K562 (cell line): ENCODE measurements at regions not wholly inside any gene's neighbourhood (a gene's known extent, or its start where the extent isn't known, plus 50 kb on each side); places are given as distances from the start of the nearest gene placed in this dataset.

ENCODE experiments used
- ATAC-seq: fragments of 200-7000 bp; cut with Tn5 transposase; 3 replicates; pipeline ENCODE4 v1.9.1; 2020; ENCODE audit warnings: moderate library complexity
- BruUV-seq: library from RNA; stranded (reverse); fragments of 400-500 nt; replicated peaks from 2 replicates; lab custom pipeline; 2021; lab: Mats Ljungman, UMichigan
- CTCF ChIA-PET: fragments of 300-600 bp; formaldehyde crosslinking; extraction: SDS; loops from one replicate; lab custom pipeline; 2021; ENCODE audit warnings: low intra/inter-chr PET ratio; lab: Yijun Ruan, JAX
- POLR2A ChIA-PET: fragments of 300-600, 350-650 bp; sonication (Branson Sonifier 250); formaldehyde crosslinking; extraction: SDS; loops from one replicate; lab custom pipeline; 2021; ENCODE audit warnings: antibody characterized with exemption, inconsistent platforms; lab: Yijun Ruan, JAX
- DNase-seq, 4 experiments: peaks; one replicate each; pipeline versions ENCODE4 v3.0.0 to v3.0.0-alpha.2; 2011 to 2018; ENCODE audit warnings: low spot score in 3 of 4, mixed read lengths in 3 of 4; ENCODE audit errors: extremely low read depth in 1 of 4
- FAIRE-seq: peaks from 2 replicates; lab custom pipeline; 2011; peaks lifted over from hg19 to GRCh38; lab: Jason Lieb, UNC
- H2AFZ ChIP-seq: 2 replicates; pipeline ENCODE4 v1.6.0; 2011; ENCODE audit warnings: low read depth, low read length, control low read depth, inconsistent platforms
- H3K27ac ChIP-seq: fragments of 200-600 bp; 3 replicates; pipeline ENCODE4 v1.8.0; 2011; ENCODE audit warnings: low read depth, mild to moderate bottlenecking, control low read depth, inconsistent platforms, low read length, moderate library complexity, mixed read lengths; ENCODE audit errors: extremely low read depth
- H3K27me3 ChIP-seq, 2 experiments: fragments of 300-600 bp in 1 of 2; 2 replicates in 1 of 2; 3 replicates in 1 of 2; pipeline versions ENCODE4 v1.6.0 to v1.8.0; 2011; ENCODE audit warnings: inconsistent platforms in 2 of 2, low read length in 2 of 2, mild to moderate bottlenecking in 1 of 2, mixed read lengths in 1 of 2, moderate library complexity in 1 of 2; ENCODE audit not compliant: control insufficient read depth in 2 of 2, insufficient read depth in 2 of 2
- H3K36me3 ChIP-seq: fragments of 300-600 bp; 3 replicates; pipeline ENCODE4 v1.8.0; 2011; ENCODE audit warnings: mild to moderate bottlenecking, low read length, inconsistent platforms; ENCODE audit not compliant: control insufficient read depth, insufficient read depth
- H3K4me1 ChIP-seq, 2 experiments: fragments of 200-600 bp in 1 of 2; replicated peaks in 1 of 2; 2 replicates in 1 of 2; 3 replicates in 1 of 2; pipeline versions ENCODE4 v1.5.1 to v1.8.0; 2011; ENCODE audit warnings: inconsistent platforms in 2 of 2, low read length in 2 of 2, mild to moderate bottlenecking in 1 of 2, mixed read lengths in 1 of 2, moderate library complexity in 1 of 2; ENCODE audit not compliant: control insufficient read depth in 2 of 2, insufficient read depth in 2 of 2
- H3K4me2 ChIP-seq: 2 replicates; pipeline ENCODE4 v1.6.1; 2011; ENCODE audit warnings: low read length, control low read depth, inconsistent platforms, mixed read lengths; ENCODE audit not compliant: insufficient read depth
- H3K4me3 ChIP-seq: fragments of 200-600 bp; sonication (generic), shearing (Covaris generic); 2 replicates; pipeline ENCODE4 v1.5.1; 2016; ENCODE audit warnings: control low read depth, inconsistent platforms
- H3K79me2 ChIP-seq: fragments of 200-600 bp; 3 replicates; pipeline ENCODE4 v1.8.0; 2011; ENCODE audit warnings: low read length, inconsistent platforms; ENCODE audit not compliant: control insufficient read depth, insufficient read depth
- H3K9ac ChIP-seq, 2 experiments: 2 replicates each; pipeline versions ENCODE4 v1.6.0 to v1.6.1; 2011; ENCODE audit warnings: low read depth in 2 of 2, low read length in 2 of 2, control low read depth in 1 of 2, inconsistent platforms in 1 of 2, mild to moderate bottlenecking in 1 of 2, mixed read lengths in 1 of 2; ENCODE audit not compliant: insufficient read depth in 1 of 2
- H3K9me1 ChIP-seq: one replicate; pipeline ENCODE4 v1.6.0; 2011; ENCODE audit warnings: inconsistent platforms, mild to moderate bottlenecking, low read length, moderate library complexity; ENCODE audit not compliant: control insufficient read depth, insufficient read depth
- H3K9me3 ChIP-seq: replicated peaks from 2 replicates; pipeline ENCODE4 v1.5.1; 2011; ENCODE audit warnings: low read depth, low read length, inconsistent platforms; ENCODE audit not compliant: control insufficient read depth, insufficient read depth
- H4K20me1 ChIP-seq: replicated peaks from 2 replicates; pipeline ENCODE4 v1.6.1; 2011; ENCODE audit warnings: low read length, inconsistent platforms, mixed read lengths; ENCODE audit not compliant: control insufficient read depth, insufficient read depth
- DIDO1 ChIP-seq: fragments of 450-650 bp; IDR thresholded peaks from 2 replicates; pipeline ENCODE4 v1.6.1; 2016; ENCODE audit warnings: low read depth, missing biosample characterization, missing genetic modification characterization
- RFX1 ChIP-seq: fragments of 450-650 bp; IDR thresholded peaks from 2 replicates; pipeline ENCODE4 v1.6.1; 2016; ENCODE audit warnings: mild to moderate bottlenecking, moderate library complexity
- SMARCA4 ChIP-seq: fragments of 450-650 bp; IDR thresholded peaks from 2 replicates; pipeline ENCODE4 v1.6.1; 2016
- ZNF3 ChIP-seq: fragments of 250-450 bp; sonication (Bioruptor Pico); IDR thresholded peaks from 2 replicates; pipeline ENCODE4 v1.5.0; 2021; ENCODE audit warnings: mild to moderate bottlenecking, moderate library complexity
- WGBS: fragments of 100-300 bp; shearing (Covaris generic); methylation state at CpG from one replicate; pipeline ENCODE4 v1.1.6; 2016; ENCODE audit warnings: low coverage, mixed read lengths; ENCODE audit not compliant: insufficient coverage; ENCODE audit errors: missing lambda C conversion rate; 5-methylcytosine and 5-hydroxymethylcytosine counted together
- in situ Hi-C: fragments of 300-500 bp; cut with MboI; formaldehyde crosslinking; loops from 4 replicates; pipeline ENCODE4 v1.15.0; 2018; ENCODE audit warnings: inconsistent platforms, mixed read lengths
- intact Hi-C: fragments of 100-400 bp; cut with micrococcal nuclease; formaldehyde crosslinking; loops from 2 replicates; pipeline ENCODE4 v1.14.2; 2022
- TF ChIP-seq, protein P1 (sequence below): sonication (generic); formaldehyde crosslinking; IDR thresholded peaks from 2 replicates; pipeline ENCODE4 v1.5.0; 2020; ENCODE audit warnings: missing genetic modification reagents
- TF ChIP-seq, protein P2 (sequence below): fragments of 450-650 bp; IDR thresholded peaks from 2 replicates; pipeline ENCODE4 v1.6.1; 2016; ENCODE audit warnings: low read depth

DNA sequence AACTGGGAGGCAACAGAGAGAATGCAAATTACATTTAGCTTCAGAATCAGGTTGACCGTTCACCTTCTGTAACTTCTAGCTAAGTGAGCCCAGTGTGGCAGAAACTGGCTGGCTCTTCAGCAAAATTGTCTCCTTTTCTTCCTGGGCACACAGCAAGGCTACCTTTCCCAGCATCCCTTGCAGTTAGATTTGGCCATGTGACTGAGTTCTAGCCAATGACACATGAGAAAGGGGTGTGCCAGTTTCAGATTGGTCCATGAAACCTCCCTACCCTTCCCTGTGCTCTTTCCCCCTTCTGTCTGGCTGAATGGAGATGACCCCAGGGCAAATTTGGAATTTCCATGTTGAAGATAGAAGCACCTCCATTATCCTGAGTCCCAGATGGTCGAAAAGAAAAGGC lies 72.5 kb upstream of the SMIM23 start:
- Histone ChIP-seq H3K79me2 (no peaks in the 10 kb centered on the region), H3K4me3 (no peak overlapping the region), H3K9me3 (no peaks in the 10 kb centered on the region), H2AFZ (no peak overlapping the region)
- ChIA-PET POLR2A (interaction anchor here (0.7 kb wide), 1 partner anchor 461 kb away, joined by 4 read pairs; no protein-coding TSS in a partner anchor), CTCF (no interaction called here)
- in situ Hi-C loops: no loop called here
- BruUV-seq: no TSS peak
- DNase-seq: no peak
- TF ChIP-seq RFX1 (no peak), ZNF3 (CRISPR knock-in tag) (no peak), DIDO1 (tag) (no peak), SMARCA4 (no peak)
- TF ChIP-seq, protein P1, sequence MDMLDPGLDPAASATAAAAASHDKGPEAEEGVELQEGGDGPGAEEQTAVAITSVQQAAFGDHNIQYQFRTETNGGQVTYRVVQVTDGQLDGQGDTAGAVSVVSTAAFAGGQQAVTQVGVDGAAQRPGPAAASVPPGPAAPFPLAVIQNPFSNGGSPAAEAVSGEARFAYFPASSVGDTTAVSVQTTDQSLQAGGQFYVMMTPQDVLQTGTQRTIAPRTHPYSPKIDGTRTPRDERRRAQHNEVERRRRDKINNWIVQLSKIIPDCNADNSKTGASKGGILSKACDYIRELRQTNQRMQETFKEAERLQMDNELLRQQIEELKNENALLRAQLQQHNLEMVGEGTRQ (CRISPR knock-in tag): peak; percentile 43; the same call in 1 of the 2 replicates
- TF ChIP-seq, protein P2, sequence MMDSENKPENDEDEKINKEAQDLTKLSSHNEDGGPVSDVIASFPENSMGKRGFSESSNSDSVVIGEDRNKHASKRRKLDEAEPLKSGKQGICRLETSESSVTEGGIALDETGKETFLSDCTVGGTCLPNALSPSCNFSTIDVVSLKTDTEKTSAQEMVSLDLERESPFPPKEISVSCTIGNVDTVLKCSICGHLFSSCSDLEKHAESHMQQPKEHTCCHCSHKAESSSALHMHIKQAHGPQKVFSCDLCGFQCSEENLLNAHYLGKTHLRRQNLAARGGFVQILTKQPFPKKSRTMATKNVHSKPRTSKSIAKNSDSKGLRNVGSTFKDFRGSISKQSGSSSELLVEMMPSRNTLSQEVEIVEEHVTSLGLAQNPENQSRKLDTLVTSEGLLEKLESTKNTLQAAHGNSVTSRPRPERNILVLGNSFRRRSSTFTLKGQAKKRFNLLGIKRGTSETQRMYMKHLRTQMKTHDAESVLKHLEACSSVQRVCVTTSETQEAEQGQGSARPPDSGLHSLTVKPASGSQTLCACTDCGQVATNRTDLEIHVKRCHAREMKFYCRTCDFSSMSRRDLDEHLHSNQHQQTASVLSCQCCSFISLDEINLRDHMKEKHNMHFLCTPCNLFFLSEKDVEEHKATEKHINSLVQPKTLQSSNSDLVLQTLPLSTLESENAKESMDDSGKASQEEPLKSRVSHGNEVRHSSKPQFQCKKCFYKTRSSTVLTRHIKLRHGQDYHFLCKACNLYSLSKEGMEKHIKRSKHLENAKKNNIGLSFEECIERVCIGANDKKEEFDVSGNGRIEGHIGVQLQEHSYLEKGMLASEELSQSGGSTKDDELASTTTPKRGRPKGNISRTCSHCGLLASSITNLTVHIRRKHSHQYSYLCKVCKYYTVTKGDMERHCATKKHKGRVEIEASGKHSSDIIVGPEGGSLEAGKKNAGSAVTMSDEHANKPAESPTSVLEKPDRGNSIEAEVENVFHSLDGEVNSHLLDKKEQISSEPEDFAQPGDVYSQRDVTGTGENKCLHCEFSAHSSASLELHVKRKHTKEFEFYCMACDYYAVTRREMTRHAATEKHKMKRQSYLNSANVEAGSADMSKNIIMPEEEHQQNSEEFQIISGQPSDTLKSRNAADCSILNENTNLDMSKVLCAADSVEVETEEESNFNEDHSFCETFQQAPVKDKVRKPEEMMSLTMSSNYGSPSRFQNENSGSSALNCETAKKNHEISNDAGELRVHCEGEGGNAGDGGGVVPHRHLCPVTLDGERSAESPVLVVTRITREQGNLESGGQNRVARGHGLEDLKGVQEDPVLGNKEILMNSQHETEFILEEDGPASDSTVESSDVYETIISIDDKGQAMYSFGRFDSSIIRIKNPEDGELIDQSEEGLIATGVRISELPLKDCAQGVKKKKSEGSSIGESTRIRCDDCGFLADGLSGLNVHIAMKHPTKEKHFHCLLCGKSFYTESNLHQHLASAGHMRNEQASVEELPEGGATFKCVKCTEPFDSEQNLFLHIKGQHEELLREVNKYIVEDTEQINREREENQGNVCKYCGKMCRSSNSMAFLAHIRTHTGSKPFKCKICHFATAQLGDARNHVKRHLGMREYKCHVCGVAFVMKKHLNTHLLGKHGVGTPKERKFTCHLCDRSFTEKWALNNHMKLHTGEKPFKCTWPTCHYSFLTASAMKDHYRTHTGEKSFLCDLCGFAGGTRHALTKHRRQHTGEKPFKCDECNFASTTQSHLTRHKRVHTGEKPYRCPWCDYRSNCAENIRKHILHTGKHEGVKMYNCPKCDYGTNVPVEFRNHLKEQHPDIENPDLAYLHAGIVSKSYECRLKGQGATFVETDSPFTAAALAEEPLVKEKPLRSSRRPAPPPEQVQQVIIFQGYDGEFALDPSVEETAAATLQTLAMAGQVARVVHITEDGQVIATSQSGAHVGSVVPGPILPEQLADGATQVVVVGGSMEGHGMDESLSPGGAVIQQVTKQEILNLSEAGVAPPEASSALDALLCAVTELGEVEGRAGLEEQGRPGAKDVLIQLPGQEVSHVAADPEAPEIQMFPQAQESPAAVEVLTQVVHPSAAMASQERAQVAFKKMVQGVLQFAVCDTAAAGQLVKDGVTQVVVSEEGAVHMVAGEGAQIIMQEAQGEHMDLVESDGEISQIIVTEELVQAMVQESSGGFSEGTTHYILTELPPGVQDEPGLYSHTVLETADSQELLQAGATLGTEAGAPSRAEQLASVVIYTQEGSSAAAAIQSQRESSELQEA: no peak
- TF ChIP-seq, all 486 proteins: peak for 1
- Histone ChIP-seq H3K27ac (no peak overlapping the region), H3K9ac (no peak overlapping the region), H3K36me3 (no peaks in the 10 kb centered on the region), H3K4me2 (no peak overlapping the region), H3K27me3 (no peaks in the 10 kb centered on the region; a peak in 1 of 5 replicates), H3K9me1 (no peaks in the 10 kb centered on the region), H4K20me1 (no peaks in the 10 kb centered on the region; the same call in 1 of the 2 replicates), H3K4me1 (no peaks in the 10 kb centered on the region)
- intact Hi-C loops: no loop called here
- 0% methylated on average over 2 of the region's 2 CpGs for WGBS
- ATAC-seq (no peak), FAIRE-seq (no peak)
